Uterus (tissue), 2 donors: ENCODE measurements at regions not wholly inside any gene's neighbourhood (a gene's known extent, or its start where the extent isn't known, plus 50 kb on each side); places are given as distances from the start of the nearest gene placed in this dataset.

Experiments used
- CTCF ChIP-seq, 4 experiments: fragments of 200-600 bp in 2 of 4; fragments of 450-650 bp in 2 of 4; sonication (generic) in 2 of 4; IDR thresholded peaks; one replicate each; pipeline ENCODE4 v1.5.1; 2016 to 2019; ENCODE audit warnings: antibody characterized with exemption in 4 of 4, mild to moderate bottlenecking in 2 of 4, moderate library complexity in 1 of 4
- POLR2A ChIP-seq, 2 donors: fragments of 450-650 bp; IDR thresholded peaks; one replicate each; pipeline ENCODE4 v1.6.1; 2016; ENCODE audit warnings: antibody characterized with exemption in 2 of 2, mild to moderate bottlenecking in 1 of 2, moderate library complexity in 1 of 2

GRCh38 chr10:8279598-8279997 lies 225.1 kb downstream of the GATA3 start:
- no peak for TF ChIP-seq CTCF (IDR thresholded peaks at IDR 0.05)
- TF ChIP-seq POLR2A (IDR thresholded peaks at IDR 0.05): no peak
